Epithelial cell of proximal tubule (primary cell): ENCODE measurements at regions not wholly inside any gene's neighbourhood (a gene's known extent, or its start where the extent isn't known, plus 50 kb on each side); places are given as distances from the start of the nearest gene placed in this dataset.

Source experiments
- DNase-seq: peaks from one replicate; pipeline ENCODE4 v3.0.0-alpha.2; 2011; ENCODE audit warnings: low read depth
- H3K4me3 ChIP-seq: 2 replicates; pipeline ENCODE4 v1.5.1; 2011; ENCODE audit warnings: low read depth, mild to moderate bottlenecking, low read length
- TF ChIP-seq, protein P1 (sequence below): conservative IDR thresholded peaks from 2 replicates; pipeline ENCODE4 v1.5.1; 2012; ENCODE audit warnings: low read depth, mild to moderate bottlenecking, low read length

DNA sequence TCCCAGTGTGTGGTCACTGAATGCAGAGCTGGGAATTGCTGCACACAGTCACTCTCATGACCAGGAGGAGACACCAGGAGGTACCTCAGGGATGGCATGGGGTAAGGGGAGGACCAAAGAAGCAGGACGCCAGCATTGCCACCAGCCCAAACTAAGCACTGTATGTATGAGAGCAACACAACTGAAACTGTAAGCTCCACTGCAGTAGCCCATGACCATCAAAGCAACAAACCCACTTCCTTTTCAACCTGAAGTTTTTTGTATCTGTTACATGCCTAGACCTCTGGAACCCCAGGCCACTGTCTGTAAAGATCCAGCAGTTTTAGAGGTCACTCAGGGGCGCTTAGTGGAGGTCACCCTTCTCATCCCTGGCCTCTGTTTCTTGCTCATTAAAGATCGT lies 164.3 kb downstream of the SETD4 start:
- no peak for DNase-seq
- TF ChIP-seq, protein P1, sequence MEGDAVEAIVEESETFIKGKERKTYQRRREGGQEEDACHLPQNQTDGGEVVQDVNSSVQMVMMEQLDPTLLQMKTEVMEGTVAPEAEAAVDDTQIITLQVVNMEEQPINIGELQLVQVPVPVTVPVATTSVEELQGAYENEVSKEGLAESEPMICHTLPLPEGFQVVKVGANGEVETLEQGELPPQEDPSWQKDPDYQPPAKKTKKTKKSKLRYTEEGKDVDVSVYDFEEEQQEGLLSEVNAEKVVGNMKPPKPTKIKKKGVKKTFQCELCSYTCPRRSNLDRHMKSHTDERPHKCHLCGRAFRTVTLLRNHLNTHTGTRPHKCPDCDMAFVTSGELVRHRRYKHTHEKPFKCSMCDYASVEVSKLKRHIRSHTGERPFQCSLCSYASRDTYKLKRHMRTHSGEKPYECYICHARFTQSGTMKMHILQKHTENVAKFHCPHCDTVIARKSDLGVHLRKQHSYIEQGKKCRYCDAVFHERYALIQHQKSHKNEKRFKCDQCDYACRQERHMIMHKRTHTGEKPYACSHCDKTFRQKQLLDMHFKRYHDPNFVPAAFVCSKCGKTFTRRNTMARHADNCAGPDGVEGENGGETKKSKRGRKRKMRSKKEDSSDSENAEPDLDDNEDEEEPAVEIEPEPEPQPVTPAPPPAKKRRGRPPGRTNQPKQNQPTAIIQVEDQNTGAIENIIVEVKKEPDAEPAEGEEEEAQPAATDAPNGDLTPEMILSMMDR = no peak
- H3K4me3 ChIP-seq = no peak overlapping the region

DNA sequence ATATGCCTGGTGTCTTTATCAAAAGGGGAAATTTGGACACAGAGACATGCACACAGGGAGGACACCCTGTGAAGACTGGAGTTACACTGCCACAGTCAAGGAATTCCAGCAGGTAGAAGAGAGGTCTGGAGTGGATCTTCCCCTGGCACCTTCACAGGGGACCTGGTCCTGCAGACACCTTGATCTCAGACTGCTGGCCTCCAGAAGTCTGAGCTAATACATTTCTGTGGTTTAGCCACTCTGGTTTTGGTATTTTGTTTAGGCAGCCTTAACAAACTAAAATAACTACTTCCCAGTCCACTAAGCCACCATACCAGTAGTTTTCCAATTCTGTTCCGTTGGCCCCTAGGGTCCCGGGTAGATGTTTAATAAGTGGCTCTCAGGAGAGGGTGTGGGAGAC lies 164.7 kb downstream of the SETD4 start:
- H3K4me3 ChIP-seq = no peak overlapping the region
- no peak for DNase-seq
- TF ChIP-seq, protein P1 = no peak

DNA sequence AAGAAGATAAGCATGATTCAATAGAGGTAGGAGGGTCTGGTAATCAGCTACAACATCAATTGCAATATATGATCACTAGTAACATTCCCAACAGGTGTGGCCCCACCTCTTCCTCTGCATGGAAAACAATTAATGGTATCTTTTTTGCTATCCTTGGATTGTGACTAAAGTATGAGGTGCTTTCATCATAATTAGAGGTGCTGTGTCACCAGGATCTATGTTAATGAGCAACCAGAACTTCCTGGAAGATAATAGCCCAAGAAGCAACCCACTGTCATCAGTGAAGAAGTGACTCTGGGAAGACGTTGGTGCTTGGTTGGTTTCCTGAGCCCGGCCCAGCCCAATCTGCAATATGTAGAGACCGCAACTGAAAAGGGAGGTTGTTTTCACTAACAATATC lies 167.2 kb downstream of the SETD4 start:
- DNase-seq = no peak
- H3K4me3 ChIP-seq = no peak overlapping the region
- TF ChIP-seq, protein P1 = no peak

DNA sequence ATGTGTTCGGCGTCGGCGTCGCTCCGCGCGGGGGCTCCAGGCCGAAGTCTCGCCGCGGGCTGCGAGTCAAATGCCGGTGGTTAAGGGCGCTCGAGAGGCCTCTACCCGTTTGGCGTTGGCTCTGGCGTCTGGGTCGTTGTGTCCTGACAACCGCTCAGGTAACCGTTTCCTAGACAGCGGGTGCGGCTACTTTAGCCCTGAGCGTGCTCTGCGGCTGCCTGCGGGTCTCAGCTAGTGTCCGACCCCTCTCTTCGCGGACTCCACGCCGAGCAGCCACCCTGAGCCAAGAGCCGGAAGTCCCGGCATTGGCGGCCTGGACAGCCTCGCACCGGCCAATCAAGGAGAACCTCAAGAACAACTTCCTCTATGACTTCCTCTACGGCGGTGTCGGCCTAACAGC lies 173.4 kb downstream of the SETD4 start:
- no peak overlapping the region for H3K4me3 ChIP-seq
- no peak for DNase-seq
- TF ChIP-seq, protein P1 = no peak

DNA sequence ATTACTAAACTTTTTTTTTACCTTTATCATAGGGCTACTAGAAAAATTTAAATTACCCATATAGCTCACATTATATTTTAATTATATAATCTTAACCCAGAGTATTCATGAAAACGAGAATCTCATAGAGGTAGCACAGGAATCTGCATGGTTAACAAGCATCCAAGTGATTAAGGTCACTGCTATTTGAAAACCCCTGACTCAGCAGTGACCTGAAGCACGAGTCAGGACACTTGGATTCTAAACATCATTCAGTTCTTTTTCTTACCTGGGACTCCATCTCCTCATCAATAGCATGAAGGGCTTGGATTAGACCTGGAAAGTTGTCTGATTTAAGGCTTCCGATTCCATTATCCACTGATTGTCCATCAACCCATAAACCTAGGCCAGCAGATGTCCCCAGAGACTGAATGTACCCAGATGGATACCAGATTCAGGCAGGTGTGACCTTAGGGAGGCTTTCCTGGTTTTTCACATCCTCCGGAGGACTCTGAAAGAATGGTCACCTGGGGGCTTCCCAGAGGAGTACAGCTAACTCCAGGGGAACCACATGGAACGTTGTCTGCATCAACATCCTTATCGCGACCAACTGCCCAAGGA lies 174.3 kb downstream of the SETD4 start:
- TF ChIP-seq, protein P1 = peak; percentile 43
- no peak overlapping the region for H3K4me3 ChIP-seq
- no peak for DNase-seq

DNA sequence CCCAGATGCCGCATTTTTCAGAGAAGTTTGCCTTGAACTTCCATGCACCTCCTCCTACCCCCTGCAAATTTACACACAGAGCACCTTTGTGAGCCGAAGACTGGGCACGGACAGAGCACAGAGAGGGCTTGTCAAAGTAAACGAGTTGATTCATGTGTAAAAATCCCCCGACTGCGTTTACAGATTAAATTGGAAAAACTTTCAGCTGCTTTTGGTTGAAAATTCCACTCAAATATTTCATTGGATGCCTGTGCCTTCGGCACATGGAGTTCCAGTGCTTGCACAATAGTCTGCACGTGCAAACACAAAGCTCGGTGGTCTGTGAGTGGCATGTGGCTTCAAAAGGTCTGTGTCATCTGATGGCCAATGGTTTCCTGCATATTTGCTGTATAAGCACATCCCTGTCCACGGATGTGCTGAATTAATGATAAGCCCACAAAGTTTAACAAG lies 177.5 kb downstream of the SETD4 start:
- TF ChIP-seq, protein P1 = no peak
- DNase-seq = peak; percentile 36
- H3K4me3 ChIP-seq = no peak overlapping the region

DNA sequence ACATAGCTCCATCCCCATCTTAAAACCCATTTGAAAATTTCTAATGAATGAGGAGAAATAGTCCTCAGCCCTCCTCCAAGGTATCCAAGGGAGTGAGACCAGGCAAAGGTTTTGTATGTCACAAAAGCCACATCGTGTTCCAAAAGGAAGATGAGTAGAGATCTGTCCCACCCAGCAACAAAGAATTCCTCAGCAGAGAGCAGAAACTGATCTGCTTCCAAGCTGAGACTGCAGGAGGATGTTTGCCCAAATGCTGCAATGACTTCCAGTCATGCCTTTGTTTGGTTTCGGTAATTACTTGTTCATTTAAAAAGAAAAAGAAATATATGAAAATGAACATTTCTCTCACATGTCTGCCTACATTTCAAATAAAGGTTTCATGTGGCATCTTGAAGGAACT lies 186.9 kb downstream of the SETD4 start:
- TF ChIP-seq, protein P1 = no peak
- H3K4me3 ChIP-seq = no peak overlapping the region
- DNase-seq = no peak
